NCI-H774 (cell line): ENCODE measurements at regions not wholly inside any gene's neighbourhood (a gene's known extent, or its start where the extent isn't known, plus 50 kb on each side); places are given as distances from the start of the nearest gene placed in this dataset.

Source experiments
- DNase-seq: peaks from one replicate; lab custom pipeline; 2025; lab: John Stamatoyannopoulos, UW

- DNase-seq = no peak
Observed at GRCh38 chr20:43803276-43803675, 76.5 kb upstream of the GTSF1L start.

GRCh38 chr20:43800186-43800585 lies 73.4 kb upstream of the GTSF1L start:
- DNase-seq = no peak

- no peak for DNase-seq
Observed at GRCh38 chr20:43799741-43800140, 72.9 kb upstream of the GTSF1L start.

GRCh38 chr20:43799150-43799711 lies 72.4 kb upstream of the GTSF1L start:
- DNase-seq = no peak

- DNase-seq = no peak
Observed at GRCh38 chr20:43798291-43799149, 71.7 kb upstream of the GTSF1L start.

- no peak for DNase-seq
Observed at GRCh38 chr20:43794326-43794725, 67.5 kb upstream of the GTSF1L start.

- no peak for DNase-seq
Observed at GRCh38 chr20:43789593-43789992, 62.8 kb upstream of the GTSF1L start.

GRCh38 chr20:43787937-43788336 lies 61.1 kb upstream of the GTSF1L start:
- DNase-seq = no peak

- no peak for DNase-seq
Observed at GRCh38 chr20:43786885-43787284, 60.1 kb upstream of the GTSF1L start.

GRCh38 chr20:43781215-43781614 lies 54.4 kb upstream of the GTSF1L start:
- no peak for DNase-seq

- no peak for DNase-seq
Observed at GRCh38 chr20:43778375-43778774, 51.6 kb upstream of the GTSF1L start.

GRCh38 chr20:43776691-43777090 lies 49.9 kb upstream of the GTSF1L start:
- no peak for DNase-seq
